Activated naive CD4-positive, alpha-beta T cell (primary cell): ENCODE measurements at regions not wholly inside any gene's neighbourhood (a gene's known extent, or its start where the extent isn't known, plus 50 kb on each side); places are given as distances from the start of the nearest gene placed in this dataset.

ENCODE experiments used
- DNase-seq, 4 experiments: peaks; one replicate each; lab custom pipeline; 2025; lab: John Stamatoyannopoulos, UW

- DNase-seq = no peak
These were observed 51.2 kb downstream of the FOXL3 start for GRCh38 chr7:340979-341694.

- no peak for DNase-seq
These were observed 52.1 kb downstream of the FOXL3 start for GRCh38 chr7:341841-342638.

GRCh38 chr7:342681-343216 is 52.8 kb downstream of the FOXL3 start:
- DNase-seq = no peak

GRCh38 chr7:343227-343822 is 53.4 kb downstream of the FOXL3 start:
- DNase-seq = no peak

GRCh38 chr7:343864-344607 is 54.1 kb downstream of the FOXL3 start:
- no peak for DNase-seq

GRCh38 chr7:344608-344994 is 54.6 kb downstream of the FOXL3 start:
- no peak for DNase-seq

- DNase-seq = no peak
These were observed 56.3 kb downstream of the FOXL3 start for GRCh38 chr7:346116-346898.

GRCh38 chr7:347001-347590 is 57.1 kb downstream of the FOXL3 start:
- DNase-seq = no peak

- DNase-seq = no peak
These were observed 57.9 kb downstream of the FOXL3 start for GRCh38 chr7:347644-348479.

GRCh38 chr7:348480-348844 is 58.5 kb downstream of the FOXL3 start:
- no peak for DNase-seq

- no peak for DNase-seq
These were observed 59.2 kb downstream of the FOXL3 start for GRCh38 chr7:348962-349743.

GRCh38 chr7:351256-351655 is 61.3 kb downstream of the FOXL3 start:
- peak in 2 of 4 experiments; percentile 46 to 56 for DNase-seq

GRCh38 chr7:351681-352480 is 61.9 kb downstream of the FOXL3 start:
- DNase-seq = peak in 2 of 4 experiments; percentile 37 to 42

GRCh38 chr7:353746-354325 is 63.9 kb downstream of the FOXL3 start:
- DNase-seq = no peak

GRCh38 chr7:354597-355470 is 64.9 kb downstream of the FOXL3 start:
- DNase-seq = no peak

- DNase-seq = no peak
These were observed 65.6 kb downstream of the FOXL3 start for GRCh38 chr7:355568-355967.

- DNase-seq = no peak
These were observed 66.1 kb downstream of the FOXL3 start for GRCh38 chr7:356087-356486.
